HL-60 (cell line): ENCODE measurements at regions not wholly inside any gene's neighbourhood (a gene's known extent, or its start where the extent isn't known, plus 50 kb on each side); places are given as distances from the start of the nearest gene placed in this dataset.

Source experiments
- DNase-seq, 2 experiments: peaks; one replicate each; pipeline ENCODE4 v3.0.0-alpha.2; 2010 to 2020; ENCODE audit warnings: low read depth in 1 of 2, low spot score in 1 of 2
- H3K27ac ChIP-seq: fragments of 250-450 bp; sonication (Bioruptor Pico); replicated peaks from 2 replicates; pipeline ENCODE4 v1.5.1; 2020; ENCODE audit warnings: mild to moderate bottlenecking, moderate library complexity
- H3K27me3 ChIP-seq: fragments of 250-450 bp; sonication (Bioruptor Pico); 2 replicates; pipeline ENCODE4 v1.5.1; 2021; ENCODE audit warnings: mild to moderate bottlenecking, moderate library complexity; ENCODE audit not compliant: insufficient read depth, poor library complexity, severe bottlenecking
- H3K4me3 ChIP-seq: replicated peaks from 2 replicates; pipeline ENCODE4 v1.5.1; 2011; ENCODE audit warnings: mild to moderate bottlenecking, control low read depth, low read length; ENCODE audit not compliant: insufficient read depth
- CTCF ChIP-seq: IDR thresholded peaks from one replicate; pipeline ENCODE4 v1.5.1; 2011; ENCODE audit warnings: low read length, control low read depth, inconsistent platforms; ENCODE audit not compliant: insufficient read depth
- GABPA ChIP-seq: IDR thresholded peaks from 2 replicates; pipeline ENCODE4 v1.6.1; 2012; ENCODE audit warnings: low read depth
- POLR2AphosphoS5 ChIP-seq: IDR thresholded peaks from 2 replicates; pipeline ENCODE4 v1.6.1; 2012; ENCODE audit warnings: low read depth
- REST ChIP-seq: IDR thresholded peaks from 2 replicates; pipeline ENCODE4 v1.6.1; 2012; ENCODE audit warnings: low read depth; ENCODE audit not compliant: insufficient replicate concordance
- SPI1 ChIP-seq: IDR thresholded peaks from 2 replicates; pipeline ENCODE4 v1.6.1; 2012; ENCODE audit warnings: low read depth, mild to moderate bottlenecking, borderline replicate concordance

GRCh38 chr3:178047496-178047895 is 488.7 kb upstream of the KCNMB2 start:
- DNase-seq: no peak
- H3K27ac ChIP-seq: no peak overlapping the region
- TF ChIP-seq POLR2AphosphoS5 (no peak), GABPA (no peak), CTCF (no peak), SPI1 (no peak), REST (no peak)
- H3K27me3 ChIP-seq: no peaks in the 10 kb centered on the region
- no peak overlapping the region for H3K4me3 ChIP-seq

GRCh38 chr3:178048768-178049167 is 487.5 kb upstream of the KCNMB2 start:
- no peak overlapping the region for H3K27ac ChIP-seq
- no peak overlapping the region for H3K4me3 ChIP-seq
- no peaks in the 10 kb centered on the region for H3K27me3 ChIP-seq
- DNase-seq: no peak
- no peak for TF ChIP-seq SPI1
- TF ChIP-seq REST: no peak
- no peak for TF ChIP-seq CTCF
- no peak for TF ChIP-seq GABPA
- no peak for TF ChIP-seq POLR2AphosphoS5

- H3K27me3 ChIP-seq: no peaks in the 10 kb centered on the region
- no peak overlapping the region for H3K4me3 ChIP-seq
- DNase-seq: no peak
- TF ChIP-seq SPI1: no peak
- TF ChIP-seq POLR2AphosphoS5: no peak
- no peak for TF ChIP-seq CTCF
- TF ChIP-seq GABPA: no peak
- no peak for TF ChIP-seq REST
- no peak overlapping the region for H3K27ac ChIP-seq
Observed at GRCh38 chr3:178054471-178054870, 481.8 kb upstream of the KCNMB2 start.
